ENCODE measurements at regions not wholly inside any gene's neighbourhood (a gene's known extent, or its start where the extent isn't known, plus 50 kb on each side); places are given as distances from the start of the nearest gene placed in this dataset.

DNA sequence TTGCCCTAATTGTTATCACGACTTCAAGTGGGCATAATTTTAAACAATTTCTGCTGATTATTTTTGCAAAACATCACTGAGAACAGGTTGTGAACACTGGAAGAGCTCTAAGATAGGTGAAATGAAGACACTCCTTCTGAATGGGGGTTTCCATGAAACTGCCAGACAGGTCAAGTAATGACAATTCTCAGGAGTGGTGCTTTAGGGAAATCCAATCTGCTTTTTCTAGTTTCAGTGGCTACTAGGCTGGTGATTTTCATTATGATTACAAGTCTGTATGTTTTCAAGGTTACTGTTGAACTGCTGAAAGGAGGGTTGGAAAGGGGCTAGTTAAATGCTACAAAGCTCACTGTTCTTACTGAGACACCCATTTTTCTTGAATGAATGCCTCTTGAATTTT is 1724.2 kb downstream of the PCDH9 start:
- TF ChIP-seq, protein P1, sequence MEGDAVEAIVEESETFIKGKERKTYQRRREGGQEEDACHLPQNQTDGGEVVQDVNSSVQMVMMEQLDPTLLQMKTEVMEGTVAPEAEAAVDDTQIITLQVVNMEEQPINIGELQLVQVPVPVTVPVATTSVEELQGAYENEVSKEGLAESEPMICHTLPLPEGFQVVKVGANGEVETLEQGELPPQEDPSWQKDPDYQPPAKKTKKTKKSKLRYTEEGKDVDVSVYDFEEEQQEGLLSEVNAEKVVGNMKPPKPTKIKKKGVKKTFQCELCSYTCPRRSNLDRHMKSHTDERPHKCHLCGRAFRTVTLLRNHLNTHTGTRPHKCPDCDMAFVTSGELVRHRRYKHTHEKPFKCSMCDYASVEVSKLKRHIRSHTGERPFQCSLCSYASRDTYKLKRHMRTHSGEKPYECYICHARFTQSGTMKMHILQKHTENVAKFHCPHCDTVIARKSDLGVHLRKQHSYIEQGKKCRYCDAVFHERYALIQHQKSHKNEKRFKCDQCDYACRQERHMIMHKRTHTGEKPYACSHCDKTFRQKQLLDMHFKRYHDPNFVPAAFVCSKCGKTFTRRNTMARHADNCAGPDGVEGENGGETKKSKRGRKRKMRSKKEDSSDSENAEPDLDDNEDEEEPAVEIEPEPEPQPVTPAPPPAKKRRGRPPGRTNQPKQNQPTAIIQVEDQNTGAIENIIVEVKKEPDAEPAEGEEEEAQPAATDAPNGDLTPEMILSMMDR (IDR thresholded peaks at IDR 0.05; ENCODE audit: low read depth, low read length, poor library complexity, severe bottlenecking) = no peak
- TF ChIP-seq EZH2phosphoT487 (IDR thresholded peaks at IDR 0.05; ENCODE audit: borderline replicate concordance, low read length) = no peak
